ENCODE measurements at regions not wholly inside any gene's neighbourhood (a gene's known extent, or its start where the extent isn't known, plus 50 kb on each side); places are given as distances from the start of the nearest gene placed in this dataset.
"Not testable (repeated sequence)": the region's sequence is repeated elsewhere in the genome, so short reads cannot be mapped to it uniquely, and the experiment has no call there.

- DNase-seq, result no peak
- no peak for ATAC-seq
These were observed 180.3 kb upstream of the GHR start for GRCh38 chr5:42242881-42243485.

- no peak for DNase-seq
- no peak for ATAC-seq
These were observed 170.9 kb upstream of the GHR start for GRCh38 chr5:42252306-42252705.

- not testable (repeated sequence) for DNase-seq, ATAC-seq
These were observed 163.3 kb upstream of the GHR start for GRCh38 chr5:42259914-42260313.

- DNase-seq (no peak), ATAC-seq (no peak)
These were observed 156.1 kb upstream of the GHR start for GRCh38 chr5:42267091-42267490.

GRCh38 chr5:42268170-42268569, 155.1 kb upstream of the GHR start:
- not testable (repeated sequence) for ATAC-seq

GRCh38 chr5:42268630-42269029, 154.6 kb upstream of the GHR start:
- ATAC-seq (no peak), DNase-seq (no peak)

More at GRCh38 chr5:42268170-42268569, 155.1 kb upstream of the GHR start:
- DNase-seq, result not testable (repeated sequence)

- no peak for DNase-seq
- no peak for ATAC-seq
These were observed 152.5 kb upstream of the GHR start for GRCh38 chr5:42270771-42271170.

GRCh38 chr5:42274913-42275312, 148.3 kb upstream of the GHR start:
- no peak for ATAC-seq
- no peak for DNase-seq

- ATAC-seq (no peak), DNase-seq (no peak)
These were observed 145.9 kb upstream of the GHR start for GRCh38 chr5:42277293-42277692.

- DNase-seq (no peak), ATAC-seq (no peak)
These were observed 138.7 kb upstream of the GHR start for GRCh38 chr5:42284584-42284983.

- ATAC-seq (no peak), DNase-seq (no peak)
These were observed 138.0 kb upstream of the GHR start for GRCh38 chr5:42285230-42285629.

- DNase-seq, result no peak
These were observed 122.7 kb upstream of the GHR start for GRCh38 chr5:42300496-42300895.

GRCh38 chr5:42301349-42301748, 121.9 kb upstream of the GHR start:
- no peak for ATAC-seq
- no peak for DNase-seq

More at GRCh38 chr5:42300496-42300895, 122.7 kb upstream of the GHR start:
- no peak for ATAC-seq

- no peak for ATAC-seq
These were observed 121.1 kb upstream of the GHR start for GRCh38 chr5:42302186-42302585.

GRCh38 chr5:42306287-42306686, 117.0 kb upstream of the GHR start:
- ATAC-seq, result no peak
- DNase-seq, result no peak

More at GRCh38 chr5:42302186-42302585, 121.1 kb upstream of the GHR start:
- DNase-seq, result no peak

GRCh38 chr5:42309865-42310264, 113.4 kb upstream of the GHR start:
- no peak for DNase-seq
- no peak for ATAC-seq

- ATAC-seq (no peak), DNase-seq (no peak)
These were observed 108.0 kb upstream of the GHR start for GRCh38 chr5:42315214-42315613.

GRCh38 chr5:42317575-42317974, 105.7 kb upstream of the GHR start:
- DNase-seq (no peak), ATAC-seq (no peak)

GRCh38 chr5:42319546-42319945, 103.7 kb upstream of the GHR start:
- ATAC-seq, DNase-seq: not testable (repeated sequence)

GRCh38 chr5:42321785-42322184, 101.5 kb upstream of the GHR start:
- DNase-seq (no peak), ATAC-seq (no peak)

GRCh38 chr5:42337143-42337542, 86.1 kb upstream of the GHR start:
- DNase-seq (no peak), ATAC-seq (no peak)

- ATAC-seq (no peak), DNase-seq (no peak)
These were observed 85.6 kb upstream of the GHR start for GRCh38 chr5:42337607-42338006.

- no peak for ATAC-seq
These were observed 85.1 kb upstream of the GHR start for GRCh38 chr5:42338136-42338535.

GRCh38 chr5:42349163-42349562, 74.1 kb upstream of the GHR start:
- DNase-seq, result no peak
- ATAC-seq, result no peak

More at GRCh38 chr5:42338136-42338535, 85.1 kb upstream of the GHR start:
- no peak for DNase-seq

GRCh38 chr5:42351956-42352355, 71.3 kb upstream of the GHR start:
- no peak for DNase-seq
- ATAC-seq, result no peak
